ENCODE measurements at regions not wholly inside any gene's neighbourhood (a gene's known extent, or its start where the extent isn't known, plus 50 kb on each side); places are given as distances from the start of the nearest gene placed in this dataset.

GRCh38 chr15:96252148-96252547 lies 78.4 kb upstream of the NR2F2 start:
- TF ChIP-seq CTCF (conservative IDR thresholded peaks at IDR 0.05; ENCODE audit: low read length), result no peak
- TF ChIP-seq EZH2phosphoT487 (IDR thresholded peaks at IDR 0.05; ENCODE audit: borderline replicate concordance), result no peak
